ENCODE measurements at regions not wholly inside any gene's neighbourhood (a gene's known extent, or its start where the extent isn't known, plus 50 kb on each side); places are given as distances from the start of the nearest gene placed in this dataset.

DNA sequence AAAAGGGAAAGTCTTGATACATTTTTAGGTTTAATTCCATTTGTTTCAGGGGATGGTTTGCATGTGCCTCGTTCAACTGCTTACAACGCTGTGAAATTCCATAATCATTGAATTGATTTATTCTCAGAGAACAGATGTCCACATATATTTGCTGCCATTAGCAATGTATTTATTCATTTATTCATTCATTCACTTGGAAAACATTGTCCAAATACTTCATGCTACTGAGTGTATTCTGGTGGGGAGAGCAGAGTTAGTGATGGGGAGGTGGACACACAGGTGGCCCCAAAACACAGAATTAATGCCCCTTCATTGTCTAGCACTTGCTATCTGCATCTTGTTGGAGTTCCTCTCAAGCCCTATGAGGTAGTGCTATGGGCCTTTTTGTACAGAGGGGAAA is 141.2 kb upstream of the PARP11 start:
- TF ChIP-seq NANOG (IDR thresholded peaks at IDR 0.05; ENCODE audit: borderline replicate concordance) (no peak), STAT1 (IDR thresholded peaks at IDR 0.05; ENCODE audit: unreplicated experiment) (no peak), CREB1 (CRISPR knock-in tag; IDR thresholded peaks at IDR 0.05; ENCODE audit: low read depth) (no peak), EZH2phosphoT487 (IDR thresholded peaks at IDR 0.05; ENCODE audit: unreplicated experiment) (no peak), POLR2AphosphoS5 (IDR thresholded peaks at IDR 0.05; ENCODE audit: low read depth) (no peak), JUNB (IDR thresholded peaks at IDR 0.05; ENCODE audit: unreplicated experiment) (no peak)
- TF ChIP-seq, protein P1, sequence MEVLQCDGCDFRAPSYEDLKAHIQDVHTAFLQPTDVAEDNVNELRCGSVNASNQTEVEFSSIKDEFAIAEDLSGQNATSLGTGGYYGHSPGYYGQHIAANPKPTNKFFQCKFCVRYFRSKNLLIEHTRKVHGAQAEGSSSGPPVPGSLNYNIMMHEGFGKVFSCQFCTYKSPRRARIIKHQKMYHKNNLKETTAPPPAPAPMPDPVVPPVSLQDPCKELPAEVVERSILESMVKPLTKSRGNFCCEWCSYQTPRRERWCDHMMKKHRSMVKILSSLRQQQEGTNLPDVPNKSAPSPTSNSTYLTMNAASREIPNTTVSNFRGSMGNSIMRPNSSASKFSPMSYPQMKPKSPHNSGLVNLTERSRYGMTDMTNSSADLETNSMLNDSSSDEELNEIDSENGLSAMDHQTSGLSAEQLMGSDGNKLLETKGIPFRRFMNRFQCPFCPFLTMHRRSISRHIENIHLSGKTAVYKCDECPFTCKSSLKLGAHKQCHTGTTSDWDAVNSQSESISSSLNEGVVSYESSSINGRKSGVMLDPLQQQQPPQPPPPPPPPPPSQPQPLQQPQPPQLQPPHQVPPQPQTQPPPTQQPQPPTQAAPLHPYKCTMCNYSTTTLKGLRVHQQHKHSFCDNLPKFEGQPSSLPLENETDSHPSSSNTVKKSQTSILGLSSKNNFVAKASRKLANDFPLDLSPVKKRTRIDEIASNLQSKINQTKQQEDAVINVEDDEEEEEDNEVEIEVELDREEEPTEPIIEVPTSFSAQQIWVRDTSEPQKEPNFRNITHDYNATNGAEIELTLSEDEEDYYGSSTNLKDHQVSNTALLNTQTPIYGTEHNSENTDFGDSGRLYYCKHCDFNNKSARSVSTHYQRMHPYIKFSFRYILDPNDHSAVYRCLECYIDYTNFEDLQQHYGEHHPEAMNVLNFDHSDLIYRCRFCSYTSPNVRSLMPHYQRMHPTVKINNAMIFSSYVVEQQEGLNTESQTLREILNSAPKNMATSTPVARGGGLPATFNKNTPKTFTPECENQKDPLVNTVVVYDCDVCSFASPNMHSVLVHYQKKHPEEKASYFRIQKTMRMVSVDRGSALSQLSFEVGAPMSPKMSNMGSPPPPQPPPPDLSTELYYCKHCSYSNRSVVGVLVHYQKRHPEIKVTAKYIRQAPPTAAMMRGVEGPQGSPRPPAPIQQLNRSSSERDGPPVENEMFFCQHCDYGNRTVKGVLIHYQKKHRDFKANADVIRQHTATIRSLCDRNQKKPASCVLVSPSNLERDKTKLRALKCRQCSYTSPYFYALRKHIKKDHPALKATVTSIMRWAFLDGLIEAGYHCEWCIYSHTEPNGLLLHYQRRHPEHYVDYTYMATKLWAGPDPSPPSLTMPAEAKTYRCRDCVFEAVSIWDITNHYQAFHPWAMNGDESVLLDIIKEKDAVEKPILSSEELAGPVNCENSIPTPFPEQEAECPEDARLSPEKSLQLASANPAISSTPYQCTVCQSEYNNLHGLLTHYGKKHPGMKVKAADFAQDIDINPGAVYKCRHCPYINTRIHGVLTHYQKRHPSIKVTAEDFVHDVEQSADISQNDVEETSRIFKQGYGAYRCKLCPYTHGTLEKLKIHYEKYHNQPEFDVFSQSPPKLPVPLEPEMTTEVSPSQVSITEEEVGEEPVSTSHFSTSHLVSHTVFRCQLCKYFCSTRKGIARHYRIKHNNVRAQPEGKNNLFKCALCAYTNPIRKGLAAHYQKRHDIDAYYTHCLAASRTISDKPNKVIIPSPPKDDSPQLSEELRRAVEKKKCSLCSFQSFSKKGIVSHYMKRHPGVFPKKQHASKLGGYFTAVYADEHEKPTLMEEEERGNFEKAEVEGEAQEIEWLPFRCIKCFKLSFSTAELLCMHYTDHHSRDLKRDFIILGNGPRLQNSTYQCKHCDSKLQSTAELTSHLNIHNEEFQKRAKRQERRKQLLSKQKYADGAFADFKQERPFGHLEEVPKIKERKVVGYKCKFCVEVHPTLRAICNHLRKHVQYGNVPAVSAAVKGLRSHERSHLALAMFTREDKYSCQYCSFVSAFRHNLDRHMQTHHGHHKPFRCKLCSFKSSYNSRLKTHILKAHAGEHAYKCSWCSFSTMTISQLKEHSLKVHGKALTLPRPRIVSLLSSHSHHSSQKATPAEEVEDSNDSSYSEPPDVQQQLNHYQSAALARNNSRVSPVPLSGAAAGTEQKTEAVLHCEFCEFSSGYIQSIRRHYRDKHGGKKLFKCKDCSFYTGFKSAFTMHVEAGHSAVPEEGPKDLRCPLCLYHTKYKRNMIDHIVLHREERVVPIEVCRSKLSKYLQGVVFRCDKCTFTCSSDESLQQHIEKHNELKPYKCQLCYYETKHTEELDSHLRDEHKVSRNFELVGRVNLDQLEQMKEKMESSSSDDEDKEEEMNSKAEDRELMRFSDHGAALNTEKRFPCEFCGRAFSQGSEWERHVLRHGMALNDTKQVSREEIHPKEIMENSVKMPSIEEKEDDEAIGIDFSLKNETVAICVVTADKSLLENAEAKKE (CRISPR knock-in tag; IDR thresholded peaks at IDR 0.05): no peak
- TF ChIP-seq, protein P2, sequence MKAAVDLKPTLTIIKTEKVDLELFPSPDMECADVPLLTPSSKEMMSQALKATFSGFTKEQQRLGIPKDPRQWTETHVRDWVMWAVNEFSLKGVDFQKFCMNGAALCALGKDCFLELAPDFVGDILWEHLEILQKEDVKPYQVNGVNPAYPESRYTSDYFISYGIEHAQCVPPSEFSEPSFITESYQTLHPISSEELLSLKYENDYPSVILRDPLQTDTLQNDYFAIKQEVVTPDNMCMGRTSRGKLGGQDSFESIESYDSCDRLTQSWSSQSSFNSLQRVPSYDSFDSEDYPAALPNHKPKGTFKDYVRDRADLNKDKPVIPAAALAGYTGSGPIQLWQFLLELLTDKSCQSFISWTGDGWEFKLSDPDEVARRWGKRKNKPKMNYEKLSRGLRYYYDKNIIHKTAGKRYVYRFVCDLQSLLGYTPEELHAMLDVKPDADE (IDR thresholded peaks at IDR 0.05): no peak
- TF ChIP-seq, protein P3, sequence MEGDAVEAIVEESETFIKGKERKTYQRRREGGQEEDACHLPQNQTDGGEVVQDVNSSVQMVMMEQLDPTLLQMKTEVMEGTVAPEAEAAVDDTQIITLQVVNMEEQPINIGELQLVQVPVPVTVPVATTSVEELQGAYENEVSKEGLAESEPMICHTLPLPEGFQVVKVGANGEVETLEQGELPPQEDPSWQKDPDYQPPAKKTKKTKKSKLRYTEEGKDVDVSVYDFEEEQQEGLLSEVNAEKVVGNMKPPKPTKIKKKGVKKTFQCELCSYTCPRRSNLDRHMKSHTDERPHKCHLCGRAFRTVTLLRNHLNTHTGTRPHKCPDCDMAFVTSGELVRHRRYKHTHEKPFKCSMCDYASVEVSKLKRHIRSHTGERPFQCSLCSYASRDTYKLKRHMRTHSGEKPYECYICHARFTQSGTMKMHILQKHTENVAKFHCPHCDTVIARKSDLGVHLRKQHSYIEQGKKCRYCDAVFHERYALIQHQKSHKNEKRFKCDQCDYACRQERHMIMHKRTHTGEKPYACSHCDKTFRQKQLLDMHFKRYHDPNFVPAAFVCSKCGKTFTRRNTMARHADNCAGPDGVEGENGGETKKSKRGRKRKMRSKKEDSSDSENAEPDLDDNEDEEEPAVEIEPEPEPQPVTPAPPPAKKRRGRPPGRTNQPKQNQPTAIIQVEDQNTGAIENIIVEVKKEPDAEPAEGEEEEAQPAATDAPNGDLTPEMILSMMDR (conservative IDR thresholded peaks at IDR 0.05; ENCODE audit: low read depth in 2 of 2): no peak
- no peak overlapping the region for H3K27ac Mint-ChIP-seq
- ATAC-seq: no peak
- H3K27ac ChIP-seq (ENCODE audit: low read depth): no peak overlapping the region
- no peak overlapping the region for H3K4me2 ChIP-seq
- H2AFZ ChIP-seq: no peak overlapping the region
- peaks cover 20% of the 10 kb centered on the region; the same call in 1 of the 2 replicates for H3K9me2 ChIP-seq (ENCODE audit: insufficient read depth)
- H3K36me3 ChIP-seq (ENCODE audit: insufficient read depth): no peaks in the 10 kb centered on the region
- no peak for DNase-seq (ENCODE audit: low spot score)
- no peak overlapping the region for H3K4me3 Mint-ChIP-seq
- H3F3A ChIP-seq (replicated peaks; ENCODE audit: low read depth): no peaks in the 10 kb centered on the region
- peaks cover 3% of the 10 kb centered on the region; the same call in 2 of the 3 replicates for H3K9me3 Mint-ChIP-seq
- H3K79me2 ChIP-seq (replicated peaks; ENCODE audit: insufficient read depth): no peaks in the 10 kb centered on the region
- 0 out of 2 replicates have a peak, but pooled peaks cover 6% of the 10 kb centered on the region for H3K4me1 ChIP-seq (ENCODE audit: insufficient read depth)
- H3K36me3 Mint-ChIP-seq (ENCODE audit: low read depth): no peaks in the 10 kb centered on the region; the same call in 2 of the 3 replicates
- H4K20me1 ChIP-seq (replicated peaks; ENCODE audit: insufficient read depth): no peaks in the 10 kb centered on the region
- peaks cover 19% of the 10 kb centered on the region for H3K27me3 Mint-ChIP-seq (ENCODE audit: insufficient read depth, low read depth, poor library complexity)
- no peaks in the 10 kb centered on the region for H3K27me3 ChIP-seq (ENCODE audit: insufficient read depth)
- H3K4me1 Mint-ChIP-seq: peaks cover 6% of the 10 kb centered on the region
- no peak overlapping the region for H3K4me3 ChIP-seq

All from GM23338 (cell line).